ENCODE measurements at regions not wholly inside any gene's neighbourhood (a gene's known extent, or its start where the extent isn't known, plus 50 kb on each side); places are given as distances from the start of the nearest gene placed in this dataset.

DNA sequence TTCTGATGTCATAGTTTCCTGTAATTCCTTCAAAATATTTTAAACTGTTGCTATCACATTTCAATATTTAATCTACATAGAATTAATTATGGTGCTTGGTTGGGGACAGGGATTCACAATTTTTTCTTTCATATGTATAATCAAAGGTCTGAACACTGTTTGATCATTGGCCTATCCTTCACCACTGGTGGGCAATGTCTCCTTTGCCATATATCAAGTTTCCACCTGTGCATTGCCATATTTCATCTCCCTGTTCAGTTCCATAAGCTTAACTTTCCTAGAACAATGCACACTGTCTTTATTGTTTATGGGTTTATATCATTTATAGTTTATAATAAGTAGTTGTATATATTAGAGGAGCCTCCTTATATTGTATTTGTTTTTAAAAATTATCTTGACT lies 374.9 kb upstream of the PTBP2 start:
- Histone ChIP-seq H3K36me3 (no peaks in the 10 kb centered on the region), H3K27ac (no peak overlapping the region), H3K4me3 (replicated peaks in 1 of 3) (no peak overlapping the region), H3K9me3 (no peaks in the 10 kb centered on the region), H3K27me3 (no peaks in the 10 kb centered on the region), H3K4me1 (no peaks in the 10 kb centered on the region)
- intact Hi-C loops (cut with DNase I) = no loop called here
- TF ChIP-seq POLR2A (IDR thresholded peaks at IDR 0.05) (no peak), CTCF (IDR thresholded peaks at IDR 0.05) (no peak)
- no peak for DNase-seq

- Histone ChIP-seq H3K27ac (no peak overlapping the region), H3K9me3 (no peaks in the 10 kb centered on the region), H3K4me1 (no peaks in the 10 kb centered on the region), H3K27me3 (no peaks in the 10 kb centered on the region), H3K4me3 (replicated peaks in 1 of 3) (no peak overlapping the region), H3K36me3 (no peaks in the 10 kb centered on the region)
- no peak for DNase-seq
- TF ChIP-seq POLR2A (IDR thresholded peaks at IDR 0.05) (no peak), CTCF (IDR thresholded peaks at IDR 0.05) (no peak)
- intact Hi-C loops (cut with DNase I) = no loop called here
- 93 to 94% methylated on average over 4 of the region's 4 CpGs for WGBS, 2 donors
Observed at GRCh38 chr1:96349896-96350295, 371.7 kb upstream of the PTBP2 start.

GRCh38 chr1:96352733-96353132 lies 368.9 kb upstream of the PTBP2 start:
- intact Hi-C loops (cut with DNase I) = no loop called here
- Histone ChIP-seq H3K27me3 (no peaks in the 10 kb centered on the region), H3K4me3 (replicated peaks in 1 of 3) (no peak overlapping the region), H3K9me3 (no peaks in the 10 kb centered on the region), H3K4me1 (no peaks in the 10 kb centered on the region), H3K27ac (no peak overlapping the region), H3K36me3 (no peaks in the 10 kb centered on the region)
- 46 to 85% methylated on average over 2 of the region's 2 CpGs for WGBS, 2 donors
- DNase-seq = no peak
- TF ChIP-seq CTCF (IDR thresholded peaks at IDR 0.05) (no peak), POLR2A (IDR thresholded peaks at IDR 0.05) (no peak)

GRCh38 chr1:96355521-96355920 lies 366.1 kb upstream of the PTBP2 start:
- H3K4me3 ChIP-seq (replicated peaks in 1 of 3) = no peak overlapping the region
- no peaks in the 10 kb centered on the region for H3K27me3 ChIP-seq
- H3K9me3 ChIP-seq = no peaks in the 10 kb centered on the region
- intact Hi-C loops (cut with DNase I) = no loop called here
- H3K36me3 ChIP-seq = no peaks in the 10 kb centered on the region
- no peak for TF ChIP-seq POLR2A (IDR thresholded peaks at IDR 0.05)
- TF ChIP-seq CTCF (IDR thresholded peaks at IDR 0.05) = no peak
- 73 to 74% methylated on average over 6 of the region's 6 CpGs for WGBS, 2 donors
- no peak for DNase-seq
- H3K27ac ChIP-seq = no peak overlapping the region
- no peaks in the 10 kb centered on the region for H3K4me1 ChIP-seq

DNA sequence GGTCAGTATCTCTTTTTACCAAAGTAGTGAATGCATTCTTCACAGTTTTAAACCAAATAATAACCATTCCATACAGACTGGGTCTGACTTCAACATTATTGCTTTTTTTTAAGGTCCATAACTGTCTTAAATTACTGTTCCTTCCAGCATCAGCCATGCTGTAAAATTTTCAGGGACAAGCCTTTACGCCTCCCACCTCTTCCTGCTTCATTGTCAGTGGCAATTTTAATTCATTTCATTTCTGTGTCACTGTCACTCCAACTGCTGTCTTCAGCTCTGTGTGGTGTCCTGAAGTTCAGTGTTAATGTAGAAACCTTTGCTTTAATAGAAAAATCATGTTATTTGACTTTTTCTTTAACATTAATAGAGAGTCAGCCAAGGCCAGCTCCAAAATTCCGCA lies 365.6 kb upstream of the PTBP2 start:
- Histone ChIP-seq H3K27me3 (no peaks in the 10 kb centered on the region), H3K4me3 (replicated peaks in 1 of 3) (no peak overlapping the region), H3K36me3 (no peaks in the 10 kb centered on the region), H3K4me1 (no peaks in the 10 kb centered on the region), H3K9me3 (no peaks in the 10 kb centered on the region), H3K27ac (no peak overlapping the region)
- no peak for TF ChIP-seq POLR2A (IDR thresholded peaks at IDR 0.05)
- TF ChIP-seq CTCF (IDR thresholded peaks at IDR 0.05) = no peak
- intact Hi-C loops (cut with DNase I) = no loop called here
- DNase-seq = no peak
- WGBS, 2 donors = 91 to 93% methylated on average over 2 of the region's 2 CpGs

Measured in thyroid gland (tissue), 4 donors.